Umbilical cord (tissue), 1 donor: ENCODE measurements at regions not wholly inside any gene's neighbourhood (a gene's known extent, or its start where the extent isn't known, plus 50 kb on each side); places are given as distances from the start of the nearest gene placed in this dataset.
A peak's percentile ranks its signal among the peaks of the same experiment; 100 is the strongest.

ENCODE experiments used
- DNase-seq: peaks from one replicate; pipeline ENCODE4 v3.0.0-alpha.2; 2015; ENCODE audit warnings: low spot score

DNA sequence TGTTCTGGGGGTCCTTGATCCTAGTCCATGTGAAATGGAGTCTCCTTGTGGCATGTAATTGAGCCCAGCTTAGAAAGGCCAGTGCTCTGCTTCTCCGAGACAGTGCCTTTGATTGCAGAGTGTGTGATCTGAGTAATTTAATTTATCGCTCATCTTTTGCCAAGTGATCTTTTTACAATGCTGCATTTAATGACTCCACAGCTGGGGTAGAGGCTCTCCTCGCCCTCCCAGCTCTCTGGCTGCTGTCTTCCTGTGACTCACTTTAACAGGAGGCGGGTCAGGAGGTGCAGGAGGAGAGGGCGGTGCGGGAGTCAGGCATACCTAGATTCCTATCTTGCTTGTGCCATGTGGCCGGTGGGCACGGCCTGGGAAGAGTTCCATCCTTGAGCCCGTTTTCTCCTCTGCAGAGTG lies 113.4 kb upstream of the FOXF1 start:
- peak; percentile 69 for DNase-seq

DNA sequence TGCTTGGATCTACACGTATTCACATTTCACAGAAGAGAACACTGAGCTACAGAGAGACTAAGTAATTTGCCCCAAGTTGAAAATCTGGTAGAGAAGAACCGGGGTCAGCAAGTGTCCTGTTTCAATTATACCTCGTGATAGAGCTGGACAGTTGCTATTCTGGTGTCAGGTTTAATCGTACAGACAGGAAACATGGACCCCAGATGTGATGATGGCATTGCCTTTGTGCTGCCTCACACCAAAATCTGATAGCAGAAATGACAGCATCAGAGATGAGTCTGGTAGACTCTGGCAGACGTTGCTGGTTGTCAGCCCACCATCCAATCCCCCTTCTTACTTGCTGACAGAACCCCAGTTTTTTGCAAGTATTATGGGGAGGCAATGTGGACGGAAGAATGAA lies 112.1 kb upstream of the FOXF1 start:
- no peak for DNase-seq

DNA sequence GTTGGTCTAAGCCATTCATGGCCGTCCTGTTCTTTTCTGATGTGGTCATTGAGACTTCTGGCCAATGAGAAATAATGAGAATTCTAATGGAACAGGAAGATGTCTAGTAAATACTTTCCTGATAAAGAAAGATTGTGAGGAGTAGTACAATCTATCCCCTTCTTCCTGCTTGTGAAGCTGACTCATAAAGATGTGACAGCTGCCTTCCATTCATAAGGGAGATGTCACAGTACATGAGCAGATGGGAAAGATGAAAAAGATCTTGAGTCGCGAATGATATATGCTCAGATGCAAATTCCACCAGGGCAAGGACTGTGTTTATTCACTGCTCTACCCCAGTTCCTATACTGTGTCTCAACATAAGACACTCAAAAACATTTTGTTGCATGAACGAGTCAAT lies 111.7 kb upstream of the FOXF1 start:
- DNase-seq, result peak; percentile 61

DNA sequence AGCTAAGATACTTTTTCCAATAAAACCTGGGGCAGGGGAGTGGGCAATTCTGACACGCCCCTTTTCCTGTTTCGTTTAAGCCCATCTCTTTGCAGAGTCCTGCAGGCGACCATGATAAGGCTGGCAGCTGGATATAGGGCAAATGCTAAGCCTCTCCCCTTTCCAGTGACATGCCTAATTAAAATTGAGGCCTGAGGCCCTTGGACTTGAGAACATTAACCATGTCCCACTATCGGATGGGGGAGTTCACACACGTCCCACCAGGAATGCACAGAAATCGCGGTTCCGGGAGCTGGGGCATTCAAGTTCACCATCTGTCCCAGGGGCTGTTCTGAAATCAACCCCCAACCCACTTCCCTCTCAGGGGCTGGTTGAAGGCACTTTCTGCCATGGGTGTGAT lies 109.2 kb upstream of the FOXF1 start:
- DNase-seq, result no peak

DNA sequence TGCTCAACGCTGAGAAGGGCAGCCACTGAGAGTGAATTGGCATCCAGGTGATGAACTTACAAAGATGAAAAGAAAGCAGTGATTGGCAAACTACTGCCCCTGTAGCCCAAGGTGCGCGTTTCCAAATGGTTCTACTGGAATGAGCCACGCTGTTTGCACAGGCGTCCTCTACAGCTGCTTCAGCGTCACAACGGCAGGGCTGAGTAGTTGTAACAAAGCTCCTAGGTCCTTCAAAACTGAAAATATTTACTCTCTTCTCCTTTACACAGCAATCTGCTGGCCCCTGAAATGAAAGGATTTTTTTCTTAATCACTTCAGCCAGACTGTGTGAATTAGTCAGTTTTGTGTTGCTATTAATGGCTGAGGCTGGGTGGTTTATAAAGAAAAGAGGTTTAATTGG lies 107.2 kb upstream of the FOXF1 start:
- DNase-seq, result no peak

DNA sequence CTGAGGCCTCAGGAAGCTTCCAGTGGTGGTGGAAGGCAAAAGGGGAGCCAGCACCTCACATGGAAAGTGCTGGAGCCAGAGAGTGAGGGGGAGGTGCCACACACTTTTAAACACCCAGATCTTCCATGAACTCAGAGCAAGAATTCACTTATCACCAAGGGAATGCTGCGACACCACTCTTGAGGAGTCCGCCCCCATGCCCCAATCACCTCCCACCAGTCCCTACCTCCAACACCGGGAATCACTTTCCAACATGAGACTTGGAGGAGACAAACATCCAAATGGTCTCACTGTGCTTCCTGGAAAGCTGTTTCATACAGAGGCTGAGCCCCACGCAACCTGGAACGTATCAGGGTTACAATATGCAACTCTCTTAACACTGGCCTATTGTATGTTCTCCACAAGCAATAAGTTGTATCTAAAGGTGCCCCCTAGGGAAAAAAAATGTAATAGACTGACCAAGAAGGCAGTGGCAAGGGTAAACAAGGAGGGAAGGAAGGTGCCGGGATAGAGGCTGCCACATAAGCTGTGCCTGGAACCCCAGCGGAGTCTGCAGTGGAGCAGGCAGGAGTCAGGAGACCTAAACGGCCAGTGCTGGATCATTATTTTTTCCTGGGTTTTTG lies 106.7 kb upstream of the FOXF1 start:
- DNase-seq, result no peak

DNA sequence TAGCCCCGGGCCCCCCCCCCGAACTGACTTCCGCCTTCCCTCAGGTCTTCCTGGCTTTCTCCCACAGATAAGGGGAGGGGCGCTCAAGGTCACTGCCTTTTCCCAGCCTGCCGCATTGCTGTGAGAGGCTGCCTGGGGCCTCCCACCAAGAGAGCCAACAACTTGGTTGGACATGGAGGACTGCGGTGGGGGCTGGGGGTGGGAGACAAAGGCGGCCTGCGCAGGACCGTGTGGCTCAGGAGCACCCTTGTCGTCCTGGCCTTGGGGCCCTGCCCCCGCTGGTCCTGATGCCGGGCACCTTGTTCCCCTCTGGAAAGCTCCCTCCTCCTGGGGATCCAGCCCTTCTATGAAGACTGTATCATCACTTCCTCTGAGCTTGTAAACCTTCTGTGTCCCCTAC lies 105.6 kb upstream of the FOXF1 start:
- no peak for DNase-seq

DNA sequence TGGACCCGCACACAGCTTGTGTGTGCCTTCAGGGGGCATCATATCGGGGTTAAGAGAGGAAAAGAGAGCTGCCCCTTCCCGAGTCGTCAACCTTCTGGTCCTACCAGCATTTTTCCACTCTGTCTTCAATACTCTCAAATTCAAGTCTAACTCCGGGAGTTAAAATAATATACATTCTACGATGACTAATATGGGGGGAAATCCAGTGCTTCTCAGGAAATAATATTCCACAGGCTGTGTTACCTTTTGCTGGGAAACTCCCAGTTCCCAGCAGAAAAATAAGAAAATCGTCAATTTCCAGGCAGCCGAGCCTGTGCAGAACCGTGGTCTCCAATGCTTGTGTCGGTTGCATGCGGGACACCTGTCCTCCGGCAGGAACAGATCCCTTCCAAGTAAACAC lies 105.0 kb upstream of the FOXF1 start:
- DNase-seq, result no peak

DNA sequence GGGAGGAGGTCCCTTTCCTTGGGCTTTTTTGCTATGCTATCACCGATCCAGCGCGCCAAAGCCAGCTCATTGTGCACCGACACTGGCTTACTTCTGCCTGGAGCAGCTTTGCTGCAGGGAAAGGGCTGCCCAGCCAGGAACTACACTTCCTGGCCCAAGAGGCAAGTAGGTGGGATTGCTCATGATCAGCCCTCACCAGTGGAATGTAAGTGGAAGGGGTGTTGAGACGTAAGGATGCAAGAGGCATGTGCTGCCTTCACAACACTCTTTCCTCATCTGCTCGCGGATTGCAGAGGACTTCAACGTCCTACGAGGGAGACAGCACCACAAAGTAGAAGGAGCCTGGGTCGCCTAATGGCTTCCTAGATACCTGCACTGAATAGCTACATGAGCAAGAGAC lies 104.3 kb upstream of the FOXF1 start:
- DNase-seq, result no peak

DNA sequence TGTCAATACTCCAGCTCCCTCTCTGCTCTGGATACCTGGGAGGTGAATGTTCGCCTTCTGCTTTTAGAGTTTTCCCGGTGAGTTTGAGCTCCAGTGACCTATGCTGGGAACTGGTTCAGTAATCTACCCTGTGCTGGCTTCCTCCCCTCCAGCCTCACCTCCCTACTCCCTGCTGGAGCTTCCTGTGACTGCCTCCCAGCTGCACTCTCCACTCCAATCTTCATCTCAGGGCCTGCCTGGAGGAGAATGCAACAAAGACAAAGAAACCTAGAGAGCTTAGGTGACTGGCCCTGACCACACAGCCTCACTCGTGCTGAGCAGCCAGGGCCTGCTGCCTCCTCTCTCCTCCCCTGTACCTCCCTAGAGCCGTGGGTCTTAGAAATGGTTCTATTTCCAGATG lies 101.6 kb upstream of the FOXF1 start:
- DNase-seq, result no peak

DNA sequence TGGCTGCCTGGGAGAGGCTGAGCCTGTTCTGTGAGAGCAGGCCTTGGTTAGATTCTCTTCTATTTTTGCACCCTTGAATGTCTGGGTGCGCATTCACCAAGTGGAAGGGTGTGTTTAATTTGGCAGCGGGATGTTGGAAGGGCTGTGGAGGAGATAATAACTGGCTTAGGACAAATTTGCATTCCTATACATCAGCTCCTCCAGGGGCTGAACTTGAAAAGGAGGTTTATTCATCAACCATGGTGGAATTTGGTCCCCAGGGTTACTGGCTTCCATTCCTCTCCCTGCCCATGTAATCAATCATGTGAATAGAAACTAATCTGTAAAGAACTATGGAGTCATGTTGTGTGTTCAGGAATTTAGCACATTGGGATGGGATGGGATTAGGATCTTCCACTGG lies 100.2 kb upstream of the FOXF1 start:
- DNase-seq, result no peak

DNA sequence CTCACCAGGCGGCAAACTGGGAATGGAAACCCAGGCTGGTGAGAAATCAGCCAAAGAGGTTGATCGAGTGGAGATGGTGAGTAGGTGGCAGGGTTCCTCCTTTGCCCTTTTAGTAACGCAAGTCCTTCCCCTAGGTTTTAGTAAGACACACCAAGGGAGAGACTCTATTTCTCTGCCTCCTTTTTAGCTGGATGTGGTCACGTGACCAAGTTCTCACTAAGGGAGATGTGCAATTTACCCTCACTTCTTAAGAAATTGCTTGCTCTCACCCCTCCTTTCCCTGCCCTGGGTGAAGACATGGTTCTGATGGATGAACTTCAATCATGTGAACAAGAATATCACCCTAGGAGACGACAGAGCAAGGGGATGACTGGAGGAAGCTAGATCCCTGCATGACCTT lies 99.8 kb upstream of the FOXF1 start:
- DNase-seq, result no peak

DNA sequence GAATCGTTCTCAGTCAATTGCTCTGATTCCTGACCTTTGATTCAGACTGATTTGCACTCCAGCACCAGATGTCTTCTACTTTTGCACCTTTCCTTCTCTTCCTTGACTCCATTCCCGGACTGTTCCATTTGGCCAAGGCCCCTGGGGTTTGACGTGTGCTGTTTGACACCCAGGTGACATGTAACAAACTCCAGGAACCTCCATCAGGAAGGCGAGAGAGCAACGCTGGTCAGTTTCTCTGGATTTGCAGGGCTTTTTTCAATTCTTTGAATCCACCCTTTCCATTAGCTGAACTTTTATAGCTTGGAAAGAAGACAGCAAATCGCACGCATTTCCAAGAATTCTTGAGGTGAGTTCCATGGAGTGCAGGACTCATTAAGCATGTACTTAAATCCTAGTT lies 98.4 kb upstream of the FOXF1 start:
- no peak for DNase-seq

DNA sequence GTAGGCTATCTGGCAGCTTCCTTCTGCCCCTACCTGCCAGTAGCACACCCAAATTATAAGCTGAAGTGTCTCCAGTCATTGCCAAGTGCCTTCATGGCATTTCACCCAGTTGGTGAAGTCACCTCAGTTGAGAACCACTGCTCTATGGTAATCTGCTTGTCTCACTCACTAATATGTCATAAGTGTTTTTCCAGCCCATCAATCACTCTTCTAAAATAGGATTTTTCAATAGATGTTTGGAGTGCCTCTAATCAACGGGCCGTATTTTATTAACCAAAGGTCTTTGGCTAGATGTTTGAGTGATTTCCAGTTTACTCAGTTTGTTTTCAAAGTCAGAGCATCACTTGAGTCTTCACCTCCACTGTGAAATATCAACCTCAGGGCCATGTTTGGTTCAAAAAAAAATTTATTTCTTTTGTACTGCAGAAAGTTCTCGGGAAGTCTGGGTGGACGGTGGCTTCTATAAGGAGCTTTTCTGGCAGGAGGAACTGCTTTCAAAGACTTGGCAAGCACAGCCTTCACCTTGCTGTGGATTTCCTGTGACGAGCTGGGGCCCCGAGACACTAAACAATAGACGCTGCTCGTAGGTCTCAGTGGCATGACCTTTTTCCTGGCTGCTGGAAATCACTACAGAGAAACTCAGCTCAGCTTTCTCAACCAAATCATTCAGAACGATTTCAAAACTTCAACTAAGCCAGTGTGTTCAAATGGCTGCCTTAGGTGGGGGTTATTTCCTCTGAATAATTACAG lies 95.2 kb upstream of the FOXF1 start:
- no peak for DNase-seq

DNA sequence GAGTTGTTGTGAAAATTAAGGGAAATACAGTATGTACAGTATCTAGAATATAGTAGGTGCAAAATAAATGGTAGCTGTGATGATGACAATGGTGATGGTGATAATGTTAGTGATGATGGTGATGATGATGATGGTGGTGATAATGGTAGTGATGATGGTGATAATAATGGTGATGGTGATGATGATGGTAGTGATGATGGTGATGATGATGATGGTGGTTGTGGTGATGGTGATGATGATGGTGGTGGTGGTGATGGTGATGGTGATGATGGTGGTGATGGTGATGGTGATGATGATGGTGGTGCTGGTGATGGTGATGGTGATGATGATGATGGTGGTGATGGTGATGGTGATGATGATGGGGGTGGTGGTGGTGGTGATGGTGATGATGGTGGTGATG lies 91.3 kb upstream of the FOXF1 start:
- no peak for DNase-seq

DNA sequence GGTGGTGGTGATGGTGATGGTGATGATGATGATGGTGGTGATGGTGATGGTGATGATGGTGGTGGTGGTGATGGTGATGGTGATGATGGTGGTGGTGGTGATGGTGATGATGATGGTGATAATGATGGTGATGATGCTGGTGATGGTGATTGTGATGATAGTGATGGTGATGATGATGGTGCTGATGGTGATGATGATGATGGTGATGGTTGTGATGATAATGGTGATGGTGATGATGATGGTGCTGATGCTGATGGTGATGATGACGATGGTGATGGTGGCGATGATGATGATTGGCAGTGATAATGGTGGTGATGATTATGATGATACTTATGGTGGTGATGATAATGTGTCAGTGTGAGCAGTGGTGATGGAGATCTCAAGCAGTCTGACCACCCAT lies 90.8 kb upstream of the FOXF1 start:
- DNase-seq, result no peak

DNA sequence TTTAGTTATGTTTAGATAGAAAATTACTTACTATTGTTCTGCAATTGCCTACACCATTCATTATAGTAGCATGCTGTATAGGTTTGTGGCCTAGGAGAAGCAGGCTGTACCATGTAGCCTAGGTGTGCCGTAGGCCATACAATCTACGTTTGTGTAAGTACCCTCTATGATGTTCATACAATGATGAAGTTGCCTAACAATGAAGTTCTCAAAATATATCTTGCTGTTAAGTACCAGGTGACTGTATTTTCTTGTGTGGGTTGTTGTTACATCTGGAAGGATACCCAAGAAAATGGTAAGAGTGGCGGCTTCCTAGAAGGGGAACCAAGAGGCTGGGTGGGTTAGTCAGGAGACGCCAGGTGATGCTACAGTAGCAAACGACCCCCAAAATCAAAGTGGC lies 88.3 kb upstream of the FOXF1 start:
- DNase-seq, result no peak

DNA sequence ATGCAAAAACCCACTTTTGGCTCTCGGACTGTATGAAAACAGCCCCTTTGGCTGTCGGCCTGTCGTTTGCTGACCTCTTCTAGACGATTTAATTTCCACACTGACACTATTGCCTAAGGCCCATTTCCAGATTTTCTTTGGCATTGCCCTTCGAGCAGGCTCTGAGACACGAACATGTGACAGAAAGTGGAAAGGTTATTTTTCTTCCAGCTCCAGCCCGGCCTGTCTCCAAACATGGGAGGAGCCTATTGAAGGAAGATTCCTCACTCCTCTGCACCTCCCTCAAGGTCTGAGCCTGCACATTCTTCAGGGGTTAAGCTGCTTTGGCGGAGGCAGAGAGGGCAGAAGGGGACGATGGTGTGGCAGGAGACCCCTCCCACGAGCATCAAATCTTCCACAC lies 85.9 kb upstream of the FOXF1 start:
- no peak for DNase-seq

DNA sequence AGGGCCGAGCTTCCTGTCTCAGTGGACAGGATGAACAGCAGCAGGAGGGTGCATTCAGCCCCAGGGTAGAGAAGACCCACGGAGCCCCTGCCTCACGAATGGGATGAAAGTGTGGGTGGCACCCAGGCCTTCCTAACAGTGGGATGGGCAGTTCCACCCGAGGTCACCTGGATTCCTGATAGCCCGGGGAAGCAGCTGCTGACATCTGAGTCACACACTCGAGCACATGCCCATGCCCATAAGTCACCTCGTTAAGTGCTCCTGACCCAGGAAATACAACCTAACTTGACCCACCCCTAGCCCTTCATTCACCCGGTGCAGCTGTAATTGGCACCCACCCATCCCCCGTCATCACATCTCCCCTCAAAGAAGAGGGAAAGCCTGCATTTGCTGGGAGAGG lies 85.3 kb upstream of the FOXF1 start:
- DNase-seq, result no peak

DNA sequence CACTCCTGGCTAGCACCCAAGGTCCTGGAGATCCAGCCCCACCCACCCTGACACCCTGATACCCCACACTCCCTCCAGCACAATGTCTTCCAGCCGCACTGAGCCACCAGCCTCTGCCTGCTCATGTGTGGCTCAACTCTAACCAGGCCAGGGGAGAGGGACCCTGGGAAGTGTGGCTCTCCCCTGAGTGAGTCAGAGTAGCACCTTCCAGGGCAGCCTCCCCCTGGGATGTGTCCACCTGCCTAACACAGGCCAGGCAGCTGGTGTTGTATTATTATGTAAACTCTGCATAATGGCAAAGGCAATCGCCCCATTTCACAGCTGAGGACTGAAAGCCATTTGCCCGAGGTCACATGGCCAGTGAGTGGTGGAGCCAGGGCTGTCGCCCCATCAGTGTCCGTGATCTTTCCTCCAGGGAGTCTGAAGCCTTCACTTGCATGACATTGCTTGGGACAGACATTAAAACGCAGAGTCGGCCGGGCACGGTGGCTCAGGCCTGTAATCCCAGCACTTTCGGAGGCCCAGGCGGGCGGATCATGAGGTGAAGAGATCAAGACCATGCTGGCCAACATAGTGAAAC lies 84.2 kb upstream of the FOXF1 start:
- no peak for DNase-seq

DNA sequence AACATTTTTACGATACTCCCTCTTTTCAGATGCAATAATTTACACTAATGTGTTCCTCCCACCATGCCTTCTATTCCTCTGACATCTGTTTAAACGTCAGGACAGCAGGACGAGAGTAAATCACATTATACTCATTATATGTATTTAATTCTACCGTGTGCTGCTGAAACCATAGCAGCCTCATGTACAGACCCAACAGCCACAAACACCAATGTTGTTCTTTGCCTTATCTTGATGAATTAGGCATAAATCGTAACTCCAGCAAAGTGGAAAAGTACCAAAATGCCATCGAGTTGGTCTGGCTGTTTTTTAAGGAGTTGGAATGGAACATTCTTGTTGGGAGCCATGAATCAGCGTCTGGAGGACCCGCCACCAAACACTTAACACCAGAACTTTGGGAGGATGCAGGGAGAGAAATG lies 82.9 kb upstream of the FOXF1 start:
- DNase-seq, result no peak

DNA sequence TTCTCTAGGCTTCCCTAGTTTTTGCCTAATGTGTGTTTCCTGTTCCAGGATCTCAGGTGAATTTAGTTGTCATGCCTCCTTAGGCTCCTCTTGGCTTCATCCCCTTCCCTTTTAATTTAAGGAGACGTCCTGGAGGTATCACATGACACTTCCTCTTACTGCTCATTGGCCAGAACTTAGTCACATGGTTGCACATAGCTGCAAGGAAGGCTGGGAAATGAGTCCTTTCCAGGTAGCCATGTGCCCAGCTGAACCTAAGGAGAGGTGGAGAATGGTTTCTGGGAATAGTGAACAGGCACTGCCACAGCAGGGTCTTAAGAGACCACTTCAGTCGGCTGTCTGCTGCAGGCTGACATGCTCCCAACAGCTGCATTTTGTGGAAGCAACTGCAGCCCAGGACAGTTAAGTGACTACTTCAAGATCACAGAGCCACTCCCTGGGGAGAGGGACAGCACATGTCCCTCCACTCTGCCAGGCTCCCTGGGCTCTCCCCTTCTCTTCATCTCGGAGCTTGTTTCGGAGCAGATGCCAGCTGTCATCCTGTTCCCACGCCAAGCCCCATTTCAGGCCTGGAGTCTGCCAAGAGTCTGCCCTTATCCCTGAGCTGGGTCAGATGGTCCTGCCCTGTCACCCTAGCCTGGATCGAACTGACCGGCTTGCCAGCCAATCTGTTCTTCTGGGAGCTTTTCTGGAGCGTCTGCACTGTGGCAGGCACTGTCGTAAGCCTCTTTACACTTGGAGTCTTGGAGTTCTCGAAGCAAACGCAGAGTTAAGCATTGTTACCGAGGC lies 81.4 kb upstream of the FOXF1 start:
- no peak for DNase-seq

DNA sequence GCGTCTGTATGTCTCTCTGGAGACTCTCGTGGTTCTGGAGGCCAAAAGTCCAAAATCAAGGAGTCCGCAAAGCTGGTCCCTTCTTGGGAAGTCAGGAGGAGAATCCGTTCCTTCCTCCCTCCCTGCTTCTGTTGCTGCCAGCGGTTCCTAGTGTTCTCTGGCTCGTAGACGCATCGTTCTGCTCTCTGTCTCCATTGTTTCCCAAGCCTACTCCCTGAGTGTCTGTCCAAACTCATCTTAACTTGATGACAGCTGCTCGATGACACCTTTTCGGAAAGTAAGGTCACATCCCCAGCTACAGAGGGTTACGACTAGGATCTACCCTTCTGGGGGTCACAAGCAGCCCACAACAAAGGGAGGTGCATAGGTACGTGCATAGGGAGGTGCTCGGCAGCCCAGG lies 80.7 kb upstream of the FOXF1 start:
- no peak for DNase-seq
